CD14-positive monocyte (primary cell): ENCODE measurements at regions not wholly inside any gene's neighbourhood (a gene's known extent, or its start where the extent isn't known, plus 50 kb on each side); places are given as distances from the start of the nearest gene placed in this dataset.

Experiments
- DNase-seq, 3 donors: peaks; one replicate each; pipeline ENCODE4 v3.0.0-alpha.2; 2011 to 2022
- H2AFZ ChIP-seq: 2 replicates; pipeline ENCODE4 v1.6.0; 2012; ENCODE audit warnings: mild to moderate bottlenecking, low read depth, low read length, inconsistent platforms; ENCODE audit not compliant: insufficient read depth, poor library complexity, severe bottlenecking
- H3K27ac ChIP-seq, 2 donors: 1 replicate in 1 of 2; 2 replicates in 1 of 2; pipeline ENCODE4 v1.5.1; 2012 to 2013; ENCODE audit warnings: low read length in 2 of 2, control low read depth in 1 of 2, inconsistent platforms in 1 of 2, low read depth in 1 of 2, mild to moderate bottlenecking in 1 of 2
- H3K27me3 ChIP-seq, 2 donors: one replicate each; pipeline versions ENCODE4 v1.6.0 to v1.6.1; 2011 to 2013; ENCODE audit warnings: low read length in 2 of 2; ENCODE audit not compliant: control insufficient read depth in 2 of 2, insufficient read depth in 2 of 2
- H3K36me3 ChIP-seq, 2 donors: replicated peaks in 1 of 2; 1 replicate in 1 of 2; 2 replicates in 1 of 2; pipeline versions ENCODE4 v1.5.1 to v1.6.1; 2012 to 2013; ENCODE audit warnings: low read length in 2 of 2, control low read depth in 1 of 2, inconsistent platforms in 1 of 2, mild to moderate bottlenecking in 1 of 2; ENCODE audit not compliant: insufficient read depth in 2 of 2, control insufficient read depth in 1 of 2
- H3K4me1 ChIP-seq, 2 donors: 1 replicate in 1 of 2; 2 replicates in 1 of 2; pipeline versions ENCODE4 v1.5.1 to v1.6.1; 2012 to 2013; ENCODE audit warnings: low read length in 2 of 2, control low read depth in 1 of 2, inconsistent platforms in 1 of 2, mild to moderate bottlenecking in 1 of 2, moderate library complexity in 1 of 2; ENCODE audit not compliant: insufficient read depth in 2 of 2, control insufficient read depth in 1 of 2
- H3K4me2 ChIP-seq: replicated peaks from 2 replicates; pipeline ENCODE3; 2012; ENCODE audit warnings: low read length, moderate library complexity, mild to moderate bottlenecking; ENCODE audit not compliant: poor library complexity, severe bottlenecking; ENCODE audit errors: extremely low read depth
- H3K4me3 ChIP-seq, 3 experiments: fragments of 200-600 bp in 1 of 3; sonication (generic) in 1 of 3; replicated peaks in 1 of 3; 1 replicate in 2 of 3; 2 replicates in 1 of 3; pipeline ENCODE4 v1.5.1; 2011 to 2013; ENCODE audit warnings: low read length in 3 of 3, mild to moderate bottlenecking in 3 of 3, control low read depth in 2 of 3, low read depth in 2 of 3, inconsistent platforms in 1 of 3, moderate library complexity in 1 of 3
- H3K79me2 ChIP-seq: 2 replicates; pipeline ENCODE4 v1.6.0; 2012; ENCODE audit warnings: mild to moderate bottlenecking, control low read depth, inconsistent platforms, low read length, moderate library complexity; ENCODE audit not compliant: insufficient read depth
- H3K9ac ChIP-seq: 2 replicates; pipeline ENCODE4 v1.6.0; 2017; ENCODE audit warnings: low read length, mild to moderate bottlenecking; ENCODE audit not compliant: insufficient read depth, poor library complexity, severe bottlenecking
- H3K9me3 ChIP-seq, 2 donors: replicated peaks in 1 of 2; 1 replicate in 1 of 2; 2 replicates in 1 of 2; pipeline versions ENCODE4 v1.5.1 to v1.6.1; 2012 to 2013; ENCODE audit warnings: low read length in 2 of 2, control low read depth in 1 of 2; ENCODE audit not compliant: control insufficient read depth in 1 of 2, insufficient read depth in 1 of 2
- H4K20me1 ChIP-seq: 2 replicates; pipeline ENCODE4 v1.6.0; 2012; ENCODE audit warnings: mild to moderate bottlenecking, low read length, control low read depth, moderate library complexity; ENCODE audit not compliant: insufficient read depth
- H3K27ac Mint-ChIP-seq, 7 donors: one replicate each; pipeline ENCODE4 v1.8.0; 2020; ENCODE audit warnings: mild to moderate bottlenecking in 7 of 7, mixed read lengths in 7 of 7, moderate library complexity in 6 of 7, inconsistent platforms in 2 of 7
- H3K27me3 Mint-ChIP-seq, 3 donors: one replicate each; pipeline ENCODE4 v1.8.0; 2021 to 2022; ENCODE audit warnings: low read depth in 3 of 3, mild to moderate bottlenecking in 3 of 3, mixed read lengths in 3 of 3, moderate library complexity in 3 of 3, inconsistent platforms in 1 of 3
- H3K36me3 Mint-ChIP-seq, 2 donors: one replicate each; pipeline ENCODE4 v1.8.0; 2020; ENCODE audit warnings: mixed read lengths in 2 of 2, inconsistent platforms in 1 of 2, mild to moderate bottlenecking in 1 of 2
- H3K4me1 Mint-ChIP-seq: one replicate; pipeline ENCODE4 v1.8.0; 2020; ENCODE audit warnings: mild to moderate bottlenecking, mixed read lengths
- H3K4me3 Mint-ChIP-seq, 2 donors: one replicate each; pipeline ENCODE4 v1.8.0; 2020; ENCODE audit warnings: mild to moderate bottlenecking in 2 of 2, mixed read lengths in 2 of 2, moderate library complexity in 1 of 2
- H3K9me3 Mint-ChIP-seq, 7 donors: one replicate each; pipeline ENCODE4 v1.8.0; 2020 to 2022; ENCODE audit warnings: mixed read lengths in 7 of 7, mild to moderate bottlenecking in 6 of 7, moderate library complexity in 6 of 7, inconsistent platforms in 2 of 7
- CTCF ChIP-seq: fragments of 200-600 bp; IDR thresholded peaks from one replicate; pipeline ENCODE4 v1.8.0; 2022; ENCODE audit warnings: antibody characterized with exemption, mild to moderate bottlenecking
- WGBS: methylation state at CpG from one replicate; pipeline ENCODE4 v1.1.5; 2013; ENCODE audit warnings: missing lambda C conversion rate; ENCODE audit not compliant: insufficient coverage; 5-methylcytosine and 5-hydroxymethylcytosine counted together
- intact Hi-C, 2 donors: fragments of 100-400 bp; cut with micrococcal nuclease; formaldehyde crosslinking; loops; one replicate each; pipeline versions ENCODE4 v1.15.0 to v1.15.1; 2023

GRCh38 chr6:14549304-14549770 lies 431.8 kb downstream of the CD83 start:
- no peak for DNase-seq
- H3K9ac ChIP-seq: no peak overlapping the region
- H2AFZ ChIP-seq: no peak overlapping the region
- H3K27me3 Mint-ChIP-seq: peaks cover 0 to 3% (median 2%) of the 10 kb centered on the region in 3 donors
- 93% methylated on average over 3 of the region's 6 CpGs for WGBS
- no peaks in the 10 kb centered on the region for H3K27me3 ChIP-seq
- TF ChIP-seq CTCF: no peak
- H3K27ac Mint-ChIP-seq: no peak overlapping the region
- H3K27ac ChIP-seq: no peak overlapping the region
- H3K36me3 Mint-ChIP-seq: no peaks in the 10 kb centered on the region
- H3K9me3 ChIP-seq: no peaks in the 10 kb centered on the region
- H3K4me2 ChIP-seq: no peak overlapping the region
- H3K9me3 Mint-ChIP-seq: no peaks in the 10 kb centered on the region
- no peaks in the 10 kb centered on the region for H3K79me2 ChIP-seq
- no peaks in the 10 kb centered on the region for H4K20me1 ChIP-seq
- intact Hi-C loops: no loop called here
- H3K4me3 ChIP-seq: no peak overlapping the region
- peaks cover 8% of the 10 kb centered on the region for H3K4me1 Mint-ChIP-seq
- no peak overlapping the region for H3K4me3 Mint-ChIP-seq
- H3K36me3 ChIP-seq: no peaks in the 10 kb centered on the region
- peaks cover 0 to 6% of the 10 kb centered on the region in 2 donors for H3K4me1 ChIP-seq

GRCh38 chr6:14549871-14550270 lies 432.3 kb downstream of the CD83 start:
- Histone ChIP-seq H3K79me2 (no peaks in the 10 kb centered on the region), H3K4me1 (peaks cover 0 to 6% of the 10 kb centered on the region in 2 donors), H3K9me3 (no peaks in the 10 kb centered on the region), H3K27ac (no peak overlapping the region), H4K20me1 (no peaks in the 10 kb centered on the region), H2AFZ (no peak overlapping the region), H3K4me3 (no peak overlapping the region), H3K27me3 (no peaks in the 10 kb centered on the region), H3K4me2 (no peak overlapping the region), H3K9ac (no peak overlapping the region), H3K36me3 (no peaks in the 10 kb centered on the region)
- peaks cover 8% of the 10 kb centered on the region for H3K4me1 Mint-ChIP-seq
- H3K27me3 Mint-ChIP-seq: peaks cover 0 to 3% (median 2%) of the 10 kb centered on the region in 3 donors
- WGBS: no CpG with 5 or more reads among the region's 3 CpGs
- no peak overlapping the region for H3K4me3 Mint-ChIP-seq
- H3K27ac Mint-ChIP-seq: no peak overlapping the region
- intact Hi-C loops: no loop called here
- TF ChIP-seq CTCF: no peak
- no peaks in the 10 kb centered on the region for H3K9me3 Mint-ChIP-seq
- no peak for DNase-seq
- no peaks in the 10 kb centered on the region for H3K36me3 Mint-ChIP-seq
